Retinal pigment epithelial cell (primary cell): ENCODE measurements at regions not wholly inside any gene's neighbourhood (a gene's known extent, or its start where the extent isn't known, plus 50 kb on each side); places are given as distances from the start of the nearest gene placed in this dataset.

Experiments
- DNase-seq: peaks from one replicate; pipeline ENCODE4 v3.0.0-alpha.2; 2010; ENCODE audit warnings: low read depth
- H3K4me3 ChIP-seq: 2 replicates; pipeline ENCODE4 v1.5.1; 2011; ENCODE audit warnings: mild to moderate bottlenecking, low read length, control low read depth, moderate library complexity
- TF ChIP-seq, protein P1 (sequence below): conservative IDR thresholded peaks from 2 replicates; pipeline ENCODE4 v1.5.1; 2011; ENCODE audit warnings: low read depth, low read length, control low read depth, inconsistent platforms

DNA sequence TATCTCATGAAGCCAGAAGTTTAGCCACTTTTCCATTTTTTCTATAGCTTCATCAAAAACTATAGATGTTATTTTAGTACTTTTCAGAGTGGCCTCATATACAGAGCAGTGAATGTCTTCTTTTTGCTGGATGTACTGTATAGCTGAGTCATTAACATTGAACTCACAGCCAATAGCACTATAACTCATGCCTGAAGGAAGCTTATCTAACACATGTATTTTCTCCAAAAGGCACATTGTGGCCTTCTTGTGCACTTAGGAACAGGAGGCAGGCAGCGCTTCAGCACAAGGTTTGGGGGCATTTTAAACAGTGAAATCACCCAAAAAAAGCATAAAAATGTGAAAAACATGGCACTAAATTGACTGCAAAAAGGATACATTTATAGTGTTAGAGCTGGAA lies 336.8 kb upstream of the TMTC1 start:
- TF ChIP-seq, protein P1, sequence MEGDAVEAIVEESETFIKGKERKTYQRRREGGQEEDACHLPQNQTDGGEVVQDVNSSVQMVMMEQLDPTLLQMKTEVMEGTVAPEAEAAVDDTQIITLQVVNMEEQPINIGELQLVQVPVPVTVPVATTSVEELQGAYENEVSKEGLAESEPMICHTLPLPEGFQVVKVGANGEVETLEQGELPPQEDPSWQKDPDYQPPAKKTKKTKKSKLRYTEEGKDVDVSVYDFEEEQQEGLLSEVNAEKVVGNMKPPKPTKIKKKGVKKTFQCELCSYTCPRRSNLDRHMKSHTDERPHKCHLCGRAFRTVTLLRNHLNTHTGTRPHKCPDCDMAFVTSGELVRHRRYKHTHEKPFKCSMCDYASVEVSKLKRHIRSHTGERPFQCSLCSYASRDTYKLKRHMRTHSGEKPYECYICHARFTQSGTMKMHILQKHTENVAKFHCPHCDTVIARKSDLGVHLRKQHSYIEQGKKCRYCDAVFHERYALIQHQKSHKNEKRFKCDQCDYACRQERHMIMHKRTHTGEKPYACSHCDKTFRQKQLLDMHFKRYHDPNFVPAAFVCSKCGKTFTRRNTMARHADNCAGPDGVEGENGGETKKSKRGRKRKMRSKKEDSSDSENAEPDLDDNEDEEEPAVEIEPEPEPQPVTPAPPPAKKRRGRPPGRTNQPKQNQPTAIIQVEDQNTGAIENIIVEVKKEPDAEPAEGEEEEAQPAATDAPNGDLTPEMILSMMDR, result no peak
- no peak for DNase-seq
- no peak overlapping the region for H3K4me3 ChIP-seq

DNA sequence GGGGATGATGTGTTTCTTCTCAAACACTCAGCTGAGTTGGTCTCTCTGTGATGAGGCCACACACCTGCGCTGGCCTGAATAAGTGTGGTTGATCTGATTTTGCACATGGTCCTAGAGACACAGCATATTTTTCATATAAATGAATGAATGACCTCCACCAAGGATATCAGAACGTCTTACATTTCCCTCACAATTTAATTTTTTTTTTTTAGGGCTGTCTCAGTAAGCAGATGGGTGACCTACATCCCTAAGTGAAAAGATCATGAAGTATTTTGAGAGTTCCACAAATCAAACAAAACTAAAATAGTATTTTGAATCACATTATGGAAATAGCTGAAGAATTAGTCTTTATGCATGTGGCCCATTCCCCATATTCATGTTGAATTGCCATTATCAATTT lies 333.7 kb upstream of the TMTC1 start:
- TF ChIP-seq, protein P1, result no peak
- no peak for DNase-seq
- H3K4me3 ChIP-seq, result no peak overlapping the region

DNA sequence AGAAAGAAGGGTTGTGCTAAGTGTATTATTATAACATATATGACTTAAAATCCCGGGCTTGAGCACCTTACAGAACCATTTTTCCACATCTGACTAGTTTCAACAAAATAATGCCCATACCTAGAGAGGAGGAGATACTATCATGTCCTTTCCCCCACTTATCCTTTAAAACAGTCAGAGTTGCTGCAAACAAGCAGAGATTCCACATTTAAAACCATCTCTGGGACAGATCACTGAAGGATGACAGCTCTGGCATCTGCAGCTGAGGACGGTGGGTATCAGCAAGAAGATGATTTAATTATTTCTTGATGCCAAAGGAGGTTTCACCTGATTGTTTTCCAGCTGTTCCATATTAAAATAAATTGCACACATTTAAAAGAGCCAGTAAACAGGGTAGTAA lies 328.0 kb upstream of the TMTC1 start:
- TF ChIP-seq, protein P1, result no peak
- no peak overlapping the region for H3K4me3 ChIP-seq

DNA sequence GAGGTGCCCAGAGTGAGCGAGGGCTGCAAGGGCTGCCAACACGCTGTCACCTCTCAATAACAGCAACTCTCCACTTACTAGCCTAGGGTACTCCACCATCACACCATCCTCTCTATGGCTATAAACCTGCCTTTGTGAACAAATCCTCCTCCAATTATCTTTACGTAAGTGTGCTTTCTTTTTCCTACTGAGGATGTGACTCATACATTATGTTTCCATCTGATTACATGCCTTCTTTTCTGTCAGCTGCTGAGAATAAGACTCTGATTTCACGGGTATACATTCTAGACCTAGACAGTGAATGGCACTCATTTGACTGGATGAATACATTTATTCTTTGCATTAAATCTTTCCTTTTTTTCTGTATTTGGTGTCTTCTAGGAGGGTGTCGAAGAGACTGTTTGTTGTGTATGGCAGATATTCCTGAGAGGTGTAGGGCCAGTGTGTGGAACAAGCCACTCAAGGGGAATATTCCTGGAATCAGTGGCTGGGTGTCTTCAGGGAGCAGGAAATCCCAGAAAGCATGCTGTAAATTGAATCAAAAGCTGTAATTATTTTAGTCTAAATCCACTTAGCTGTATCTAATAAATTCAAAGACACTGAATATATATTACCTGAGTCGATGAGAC lies 327.3 kb upstream of the TMTC1 start:
- H3K4me3 ChIP-seq, result no peak overlapping the region
- DNase-seq, result peak; percentile 68
- TF ChIP-seq, protein P1, result no peak

More for the DNA sequence above, 328.0 kb upstream of the TMTC1 start:
- no peak for DNase-seq

DNA sequence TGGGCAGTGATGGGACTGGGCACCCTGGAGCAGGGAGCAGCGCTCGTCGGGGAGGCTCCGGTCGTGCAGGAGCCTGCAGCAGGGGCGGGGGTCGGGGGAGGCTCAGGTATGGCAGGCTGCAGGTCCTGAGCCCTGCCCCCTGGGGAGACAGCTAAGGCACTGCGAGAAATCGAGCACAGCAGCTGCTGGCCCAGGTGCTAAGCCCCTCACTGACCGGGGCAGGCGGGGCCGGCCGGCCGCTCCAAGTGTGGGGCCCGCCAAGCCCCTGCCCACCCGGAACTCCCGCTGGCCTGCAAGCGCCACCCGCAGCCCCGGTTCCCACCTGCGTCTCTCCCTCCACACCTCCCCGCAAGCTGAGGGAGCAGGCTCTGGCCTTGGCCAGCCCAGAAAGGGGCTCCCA lies 326.8 kb upstream of the TMTC1 start:
- TF ChIP-seq, protein P1, result no peak
- H3K4me3 ChIP-seq, result no peak overlapping the region
- no peak for DNase-seq

DNA sequence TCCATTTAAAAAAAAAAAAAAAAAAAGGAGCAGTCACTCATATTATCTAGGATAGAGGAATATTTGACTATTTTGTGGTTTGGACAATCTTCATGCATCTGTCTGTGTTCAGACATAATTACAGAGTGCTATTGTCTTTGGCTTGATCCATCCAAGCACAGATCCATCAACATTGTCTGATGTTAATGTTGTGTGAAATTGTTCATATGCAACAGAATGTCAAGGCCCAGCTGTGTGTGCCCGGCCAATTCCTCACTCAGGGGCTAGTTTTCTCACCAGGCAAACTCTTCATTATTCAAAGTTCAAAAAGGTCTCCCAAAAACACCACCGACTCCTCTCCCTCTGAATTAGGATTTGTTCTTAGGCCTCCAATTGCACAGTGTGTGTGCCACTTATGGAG lies 324.9 kb upstream of the TMTC1 start:
- TF ChIP-seq, protein P1, result no peak
- no peak for DNase-seq
- H3K4me3 ChIP-seq, result no peak overlapping the region

DNA sequence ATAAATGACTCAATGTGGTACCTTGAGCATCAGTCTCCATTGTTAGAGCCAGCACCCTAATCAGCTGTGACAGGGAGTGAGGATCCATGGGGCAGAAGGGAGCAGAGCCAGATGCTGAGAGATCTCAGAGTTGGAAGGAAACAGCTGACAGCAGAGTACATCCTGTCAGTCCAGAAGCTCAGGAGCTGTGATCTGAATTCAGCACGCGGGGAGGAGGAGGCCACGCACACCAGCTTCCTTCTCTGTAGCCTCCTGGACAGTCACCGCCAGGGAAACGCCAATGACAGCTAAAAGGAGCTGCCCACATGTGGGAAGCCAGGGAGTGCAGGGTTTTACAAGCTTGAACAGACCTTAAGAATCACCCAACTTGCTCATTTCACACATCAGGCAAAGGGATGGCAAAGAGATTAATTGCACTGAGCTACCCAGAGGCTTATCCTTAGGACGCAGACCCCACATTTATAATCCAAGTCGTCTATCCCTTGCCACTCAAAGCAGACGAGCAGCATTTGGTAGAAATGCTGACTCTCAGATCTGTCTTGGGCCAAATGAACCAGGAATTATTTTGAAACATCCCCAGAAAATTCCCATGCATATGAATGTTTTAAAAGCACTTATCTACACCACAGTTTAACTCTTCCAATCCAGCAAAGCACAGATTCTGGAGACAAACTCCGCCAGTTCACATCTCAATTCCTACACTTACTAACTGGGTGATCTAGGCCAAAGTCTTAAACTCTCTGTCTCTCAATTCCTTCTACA lies 322.6 kb upstream of the TMTC1 start:
- no peak overlapping the region for H3K4me3 ChIP-seq
- TF ChIP-seq, protein P1, result no peak
- no peak for DNase-seq
